PC-9 (cell line): ENCODE measurements at regions not wholly inside any gene's neighbourhood (a gene's known extent, or its start where the extent isn't known, plus 50 kb on each side); places are given as distances from the start of the nearest gene placed in this dataset.

Experiments
- BruUV-seq: library from RNA; stranded (reverse); fragments of 400-500 nt; replicated peaks from 2 replicates; lab custom pipeline; 2021; lab: Mats Ljungman, UMichigan
- CTCF ChIA-PET: fragments of 300-600 bp; sonication (Branson Sonifier 250); formaldehyde crosslinking; loops from one replicate; lab custom pipeline; 2022; ENCODE audit warnings: antibody characterized with exemption; lab: Charles Lee
- POLR2A ChIA-PET: fragments of 300-600 bp; sonication (Branson Sonifier 250); formaldehyde crosslinking; loops from one replicate; lab custom pipeline; 2022; ENCODE audit warnings: antibody characterized with exemption; ENCODE audit not compliant: unreplicated experiment; lab: Charles Lee
- DNase-seq, 2 experiments: peaks; one replicate each; pipeline versions ENCODE4 v3.0.0 to v3.0.0-alpha.2; 2015 to 2022; ENCODE audit warnings: mixed read lengths in 1 of 2
- H2AFZ ChIP-seq: fragments of 200-600 bp; sonication (generic); 2 replicates; pipeline ENCODE4 v1.8.1; 2017; ENCODE audit warnings: antibody characterized with exemption
- H3F3A ChIP-seq: fragments of 200-600 bp; sonication (generic); 2 replicates; pipeline ENCODE4 v1.8.1; 2017; ENCODE audit warnings: antibody characterized with exemption, mild to moderate bottlenecking, low read depth; ENCODE audit not compliant: insufficient read depth
- H3K27ac ChIP-seq: fragments of 200-600 bp; sonication (generic); 2 replicates; pipeline ENCODE4 v1.6.1; 2016; ENCODE audit warnings: mixed run types
- H3K27me3 ChIP-seq: fragments of 200-600 bp; sonication (generic); 2 replicates; pipeline ENCODE4 v1.6.1; 2016; ENCODE audit warnings: low read depth, mixed run types; ENCODE audit not compliant: insufficient read depth
- H3K36me3 ChIP-seq: fragments of 200-600 bp; sonication (generic); 2 replicates; pipeline ENCODE4 v1.6.1; 2016; ENCODE audit warnings: low read depth, mixed run types
- H3K4me1 ChIP-seq: fragments of 200-600 bp; sonication (generic); replicated peaks from 2 replicates; pipeline ENCODE4 v1.6.1; 2016; ENCODE audit warnings: mixed run types; ENCODE audit not compliant: insufficient read depth
- H3K4me2 ChIP-seq: fragments of 200-600 bp; sonication (generic); 2 replicates; pipeline ENCODE4 v1.6.1; 2017; ENCODE audit warnings: mixed run types
- H3K4me3 ChIP-seq: fragments of 200-600 bp; sonication (generic); 2 replicates; pipeline ENCODE4 v1.6.1; 2016; ENCODE audit warnings: mixed run types
- H3K79me2 ChIP-seq: fragments of 200-600 bp; sonication (generic); 2 replicates; pipeline ENCODE4 v1.6.1; 2017; ENCODE audit warnings: low read depth, mixed run types
- H3K9me2 ChIP-seq: fragments of 200-600 bp; sonication (generic); 2 replicates; pipeline ENCODE4 v1.8.1; 2017; ENCODE audit warnings: mild to moderate bottlenecking; ENCODE audit not compliant: insufficient read depth
- H3K9me3 ChIP-seq: fragments of 200-600 bp; sonication (generic); 2 replicates; pipeline ENCODE4 v1.8.1; 2016; ENCODE audit warnings: low read depth; ENCODE audit not compliant: insufficient read depth
- H4K20me1 ChIP-seq: fragments of 200-600 bp; sonication (generic); 2 replicates; pipeline ENCODE4 v1.8.1; 2017; ENCODE audit not compliant: insufficient read depth
- CTCF ChIP-seq: fragments of 200-600 bp; sonication (generic); conservative IDR thresholded peaks from 2 replicates; pipeline ENCODE4 v1.6.1; 2017; ENCODE audit warnings: mixed run types, antibody characterized with exemption, mild to moderate bottlenecking, moderate library complexity
- EZH2 ChIP-seq: fragments of 200-600 bp; sonication (generic); IDR thresholded peaks from 2 replicates; pipeline ENCODE4 v1.8.0; 2017; ENCODE audit warnings: antibody characterized with exemption, low read depth
- intact Hi-C: fragments of 100-400 bp; cut with micrococcal nuclease; formaldehyde crosslinking; loops from one replicate; pipeline ENCODE4 v1.10.0; 2022; ENCODE audit not compliant: unreplicated experiment

GRCh38 chr18:66795051-66795450 is 191.2 kb upstream of the CDH19 start:
- no TSS peak for BruUV-seq
- Histone ChIP-seq H3K4me1 (no peaks in the 10 kb centered on the region), H3F3A (no peaks in the 10 kb centered on the region), H3K27me3 (no peaks in the 10 kb centered on the region), H3K36me3 (no peaks in the 10 kb centered on the region), H3K4me3 (no peak overlapping the region), H3K79me2 (no peaks in the 10 kb centered on the region), H3K27ac (no peak overlapping the region), H3K4me2 (no peak overlapping the region), H3K9me3 (no peaks in the 10 kb centered on the region), H2AFZ (no peak overlapping the region), H4K20me1 (no peaks in the 10 kb centered on the region), H3K9me2 (no peaks in the 10 kb centered on the region)
- TF ChIP-seq CTCF: no peak
- TF ChIP-seq EZH2: no peak
- intact Hi-C loops: no loop called here
- no peak for DNase-seq
- ChIA-PET POLR2A (no interaction called here), CTCF (no interaction called here)

DNA sequence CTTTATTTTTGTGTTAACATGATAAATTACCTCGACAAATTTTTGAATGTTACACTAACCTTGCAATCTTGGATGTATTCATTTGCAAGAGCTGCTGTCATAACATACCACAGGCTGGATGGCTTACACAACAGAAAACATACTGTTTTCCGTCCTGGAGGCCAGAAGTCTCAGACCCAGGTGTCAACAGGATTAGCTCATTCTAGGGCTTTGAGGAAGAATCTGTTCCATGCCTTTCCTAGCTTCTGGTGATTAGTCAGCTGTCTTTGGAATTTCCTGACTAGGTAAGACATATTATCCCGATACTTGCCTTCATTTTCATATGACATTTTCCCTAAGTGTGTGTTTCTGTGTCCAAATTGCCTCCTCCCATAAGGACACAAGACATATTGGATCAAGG is 188.6 kb upstream of the CDH19 start:
- no peaks in the 10 kb centered on the region for H3K27me3 ChIP-seq
- POLR2A ChIA-PET: no interaction called here
- no peaks in the 10 kb centered on the region for H3K9me2 ChIP-seq
- H3K4me1 ChIP-seq: no peaks in the 10 kb centered on the region
- H2AFZ ChIP-seq: no peak overlapping the region
- no peaks in the 10 kb centered on the region for H4K20me1 ChIP-seq
- H3K36me3 ChIP-seq: no peaks in the 10 kb centered on the region
- DNase-seq: no peak
- H3K4me2 ChIP-seq: no peak overlapping the region
- no peaks in the 10 kb centered on the region for H3F3A ChIP-seq
- H3K9me3 ChIP-seq: no peaks in the 10 kb centered on the region
- H3K27ac ChIP-seq: no peak overlapping the region
- H3K79me2 ChIP-seq: no peaks in the 10 kb centered on the region
- no peak overlapping the region for H3K4me3 ChIP-seq
- TF ChIP-seq EZH2 (no peak), CTCF (no peak)
- no TSS peak for BruUV-seq
- CTCF ChIA-PET: no interaction called here
- intact Hi-C loops: no loop called here

DNA sequence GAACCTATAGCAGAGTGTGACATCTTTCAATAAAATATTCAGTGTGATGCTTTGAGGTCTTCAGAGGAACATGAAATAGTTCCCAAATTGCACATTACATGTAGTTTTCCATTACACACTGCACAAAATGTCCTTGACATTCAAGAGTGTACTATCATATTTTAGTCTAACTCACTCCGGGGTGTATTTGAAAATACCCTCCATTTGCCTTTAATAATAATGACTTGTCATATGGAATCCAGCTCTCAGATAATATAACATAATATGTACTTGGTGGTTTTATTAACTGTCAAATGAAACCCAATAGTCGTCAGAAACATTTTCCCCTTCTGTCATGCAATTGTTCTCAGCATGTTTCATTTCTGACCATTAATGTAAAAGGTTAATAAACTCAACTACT is 176.7 kb upstream of the CDH19 start:
- H2AFZ ChIP-seq: no peak overlapping the region
- no peaks in the 10 kb centered on the region for H4K20me1 ChIP-seq
- TF ChIP-seq CTCF (no peak), EZH2 (no peak)
- no peak overlapping the region for H3K27ac ChIP-seq
- POLR2A ChIA-PET: interaction anchor here (0.7 kb wide), 1 partner anchor 80 kb away, joined by 4 read pairs; no protein-coding TSS in a partner anchor
- no peak for DNase-seq
- no peaks in the 10 kb centered on the region for H3K9me2 ChIP-seq
- CTCF ChIA-PET: interaction anchor here (0.7 kb wide), 1 partner anchor 170 kb away, joined by 3 read pairs; no protein-coding TSS in a partner anchor
- no peak overlapping the region for H3K4me3 ChIP-seq
- H3K9me3 ChIP-seq: no peaks in the 10 kb centered on the region
- no peaks in the 10 kb centered on the region for H3K4me1 ChIP-seq
- H3K79me2 ChIP-seq: no peaks in the 10 kb centered on the region
- H3K27me3 ChIP-seq: no peaks in the 10 kb centered on the region
- no TSS peak for BruUV-seq
- H3K4me2 ChIP-seq: no peak overlapping the region
- H3K36me3 ChIP-seq: no peaks in the 10 kb centered on the region
- intact Hi-C loops: no loop called here
- no peaks in the 10 kb centered on the region for H3F3A ChIP-seq
